Fibroblast of lung (primary cell): ENCODE measurements at regions not wholly inside any gene's neighbourhood (a gene's known extent, or its start where the extent isn't known, plus 50 kb on each side); places are given as distances from the start of the nearest gene placed in this dataset.

Experiments
- CTCF ChIP-seq, 2 donors: IDR thresholded peaks in 1 of 2; conservative IDR thresholded peaks in 1 of 2; 1 replicate in 1 of 2; 2 replicates in 1 of 2; pipeline ENCODE4 v1.5.1; 2011 to 2012; ENCODE audit warnings: low read length in 2 of 2, control low read depth in 1 of 2, inconsistent platforms in 1 of 2, low read depth in 1 of 2, mild to moderate bottlenecking in 1 of 2
- EZH2 ChIP-seq: IDR thresholded peaks from 2 replicates; pipeline ENCODE4 v1.5.1; 2012; ENCODE audit warnings: low read length, control low read depth, mild to moderate bottlenecking; ENCODE audit errors: missing control alignments

- TF ChIP-seq CTCF (conservative IDR thresholded peaks at IDR 0.05 in 1 of 2, IDR thresholded peaks at IDR 0.05 in 1 of 2; ENCODE audit: low read depth in 1 of 2, low read length in 2 of 2) = no peak
- TF ChIP-seq EZH2 = no peak
Observed at GRCh38 chr2:45154144-45154543, 144.9 kb upstream of the SIX2 start.
